ENCODE measurements at regions not wholly inside any gene's neighbourhood (a gene's known extent, or its start where the extent isn't known, plus 50 kb on each side); places are given as distances from the start of the nearest gene placed in this dataset.

DNA sequence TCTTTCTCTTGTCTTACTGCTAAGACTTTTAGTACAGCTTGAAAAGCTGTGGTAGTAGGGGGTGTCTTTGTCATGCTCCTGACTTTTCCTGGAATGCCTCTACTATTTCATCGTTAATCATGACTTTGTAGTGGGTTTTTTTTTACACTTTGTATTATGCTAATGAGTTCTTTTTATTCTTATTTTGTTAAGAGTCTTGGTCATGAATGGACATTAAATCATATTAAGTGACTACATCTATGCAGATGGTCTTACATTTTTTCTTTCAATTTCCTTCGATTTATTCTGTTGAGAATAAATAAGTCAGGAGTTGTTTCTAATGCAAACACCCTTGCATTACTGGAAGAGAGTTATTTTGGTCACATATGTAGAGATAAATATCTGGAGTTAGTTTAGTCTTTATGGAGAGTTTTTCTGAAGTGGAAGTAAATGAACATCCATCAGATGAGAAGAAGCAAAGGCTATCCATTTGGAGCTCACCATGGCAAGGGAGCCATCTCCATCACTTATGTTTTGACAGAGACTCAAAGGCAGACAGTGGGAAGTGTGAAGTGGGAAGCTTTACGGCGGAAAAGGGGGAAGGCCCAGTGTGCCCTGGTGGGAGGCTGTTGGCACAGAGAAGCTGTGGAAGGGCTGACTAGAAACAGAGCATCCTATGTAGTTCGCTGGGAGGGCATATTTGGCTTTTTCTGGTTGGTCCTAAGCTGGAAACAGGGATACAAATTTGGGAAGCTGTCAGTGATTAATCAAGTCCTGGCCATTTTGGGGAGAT lies 73.1 kb upstream of the PRR23E start:
- TF ChIP-seq EZH2 (IDR thresholded peaks at IDR 0.05; ENCODE audit: insufficient read depth, poor library complexity, severe bottlenecking) (no peak), EZH2phosphoT487 (IDR thresholded peaks at IDR 0.05; ENCODE audit: insufficient read depth, low read depth) (no peak)
